ENCODE measurements at regions not wholly inside any gene's neighbourhood (a gene's known extent, or its start where the extent isn't known, plus 50 kb on each side); places are given as distances from the start of the nearest gene placed in this dataset.

DNA sequence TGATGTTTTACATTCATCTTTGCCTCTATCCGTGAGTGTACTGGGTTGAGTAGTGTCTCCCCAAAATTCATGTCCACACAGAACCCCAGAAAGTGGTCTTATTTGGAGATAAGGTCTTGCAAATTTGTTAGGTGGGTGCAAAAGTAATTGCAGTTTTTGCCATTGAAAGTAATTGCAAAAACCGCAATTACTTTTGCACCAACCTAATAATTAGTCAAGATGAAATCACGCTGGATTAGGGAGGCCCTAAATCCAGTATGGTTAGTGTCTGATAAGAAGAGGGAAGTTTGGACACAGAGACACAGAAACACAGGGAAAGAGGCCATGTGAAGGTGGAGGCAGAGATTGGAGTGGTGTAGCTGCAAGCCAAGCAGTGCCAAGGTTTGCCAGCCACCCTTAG lies 57.8 kb upstream of the SPRED2 start:
- Histone ChIP-seq H3K27ac (ENCODE audit: poor library complexity, severe bottlenecking) (no peak overlapping the region), H3K36me3 (ENCODE audit: low read depth) (no peaks in the 10 kb centered on the region), H3K4me3 (ENCODE audit: severe bottlenecking) (no peak overlapping the region), H3K9me3 (ENCODE audit: severe bottlenecking) (no peaks in the 10 kb centered on the region), H3K4me1 (ENCODE audit: insufficient read depth, poor library complexity, severe bottlenecking) (no peaks in the 10 kb centered on the region), H3K27me3 (ENCODE audit: insufficient read depth, poor library complexity, severe bottlenecking) (no peaks in the 10 kb centered on the region)
- DNase-seq (ENCODE audit: low spot score) (no peak), ATAC-seq (ENCODE audit: low read depth) (no peak)
- TF ChIP-seq CTCF (IDR thresholded peaks at IDR 0.05; ENCODE audit: poor library complexity, severe bottlenecking): no peak

DNA sequence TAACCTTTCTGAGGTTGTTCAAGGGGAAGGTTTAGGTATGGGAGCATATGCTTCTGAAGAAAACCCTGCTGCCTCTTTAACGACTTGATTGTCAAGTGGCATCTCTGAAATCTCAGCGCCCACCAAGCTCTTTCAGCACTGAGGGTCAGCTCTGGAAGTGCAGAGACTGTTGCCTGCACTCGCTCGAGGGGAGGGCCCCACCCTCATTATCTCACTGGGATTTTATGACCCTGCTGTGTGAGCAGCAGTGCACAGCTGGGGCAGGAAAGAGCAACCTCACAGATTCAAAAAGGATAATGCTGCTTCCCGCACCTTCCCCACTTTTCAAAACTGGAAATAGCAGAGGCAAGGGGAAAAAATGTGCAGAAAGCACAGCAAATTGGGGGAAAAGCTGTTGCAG lies 56.9 kb upstream of the SPRED2 start:
- Histone ChIP-seq H3K4me3 (ENCODE audit: severe bottlenecking) (no peak overlapping the region), H3K9me3 (ENCODE audit: severe bottlenecking) (no peaks in the 10 kb centered on the region), H3K36me3 (ENCODE audit: low read depth) (no peaks in the 10 kb centered on the region), H3K27me3 (ENCODE audit: insufficient read depth, poor library complexity, severe bottlenecking) (no peaks in the 10 kb centered on the region), H3K27ac (ENCODE audit: poor library complexity, severe bottlenecking) (no peak overlapping the region), H3K4me1 (ENCODE audit: insufficient read depth, poor library complexity, severe bottlenecking) (no peaks in the 10 kb centered on the region)
- no peak for TF ChIP-seq CTCF (IDR thresholded peaks at IDR 0.05; ENCODE audit: poor library complexity, severe bottlenecking)
- ATAC-seq (ENCODE audit: low read depth) (no peak), DNase-seq (ENCODE audit: low spot score) (no peak)

DNA sequence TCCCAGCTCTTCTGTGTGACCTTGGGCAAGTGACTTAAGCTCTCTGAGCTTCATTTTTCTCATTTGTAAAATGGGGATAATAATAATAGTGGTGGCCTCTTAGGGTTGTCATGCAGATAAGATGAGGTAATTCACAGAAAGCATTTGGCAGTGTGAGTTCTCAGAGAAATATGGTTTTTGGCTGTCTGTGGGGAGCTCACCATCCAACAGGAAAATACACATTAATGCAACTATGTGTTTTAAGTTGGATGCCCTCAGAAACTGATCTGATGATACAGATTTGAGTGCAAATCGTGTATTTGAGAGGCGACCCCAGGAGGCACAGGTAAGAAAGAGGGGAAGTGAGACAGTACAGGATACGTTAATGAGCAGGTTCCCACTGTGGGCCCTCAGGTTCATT lies 56.1 kb upstream of the SPRED2 start:
- H3K4me1 ChIP-seq (ENCODE audit: insufficient read depth, poor library complexity, severe bottlenecking): no peaks in the 10 kb centered on the region
- no peak overlapping the region for H3K4me3 ChIP-seq (ENCODE audit: severe bottlenecking)
- H3K27me3 ChIP-seq (ENCODE audit: insufficient read depth, poor library complexity, severe bottlenecking): no peaks in the 10 kb centered on the region
- no peak overlapping the region for H3K27ac ChIP-seq (ENCODE audit: poor library complexity, severe bottlenecking)
- no peaks in the 10 kb centered on the region for H3K36me3 ChIP-seq (ENCODE audit: low read depth)
- DNase-seq (ENCODE audit: low spot score): no peak
- TF ChIP-seq CTCF (IDR thresholded peaks at IDR 0.05; ENCODE audit: poor library complexity, severe bottlenecking): no peak
- ATAC-seq (ENCODE audit: low read depth): no peak
- no peaks in the 10 kb centered on the region for H3K9me3 ChIP-seq (ENCODE audit: severe bottlenecking)

DNA sequence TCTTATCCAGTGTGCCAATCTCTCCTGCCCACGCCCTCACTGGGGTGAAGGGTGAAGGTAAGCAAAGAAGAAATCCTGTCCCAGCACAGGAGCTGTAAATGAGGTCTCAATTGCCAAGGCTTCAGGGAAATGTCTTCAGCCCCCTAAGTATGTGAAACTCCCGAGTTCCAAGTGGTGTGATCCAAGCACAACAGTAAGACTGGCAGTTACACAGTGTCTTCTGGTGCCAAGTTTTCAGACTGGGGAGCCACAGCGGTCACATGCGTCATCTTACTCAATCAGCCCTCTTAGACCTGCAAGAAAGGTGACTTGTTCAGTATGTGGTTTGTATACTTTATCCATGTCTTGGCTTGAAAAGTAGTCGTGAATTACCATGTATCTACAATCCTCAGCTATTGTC lies 55.0 kb upstream of the SPRED2 start:
- Histone ChIP-seq H3K4me3 (ENCODE audit: severe bottlenecking) (no peak overlapping the region), H3K27ac (ENCODE audit: poor library complexity, severe bottlenecking) (no peak overlapping the region), H3K4me1 (ENCODE audit: insufficient read depth, poor library complexity, severe bottlenecking) (no peaks in the 10 kb centered on the region), H3K27me3 (ENCODE audit: insufficient read depth, poor library complexity, severe bottlenecking) (no peaks in the 10 kb centered on the region), H3K36me3 (ENCODE audit: low read depth) (no peaks in the 10 kb centered on the region), H3K9me3 (ENCODE audit: severe bottlenecking) (no peaks in the 10 kb centered on the region)
- no peak for DNase-seq (ENCODE audit: low spot score)
- no peak for ATAC-seq (ENCODE audit: low read depth)
- TF ChIP-seq CTCF (IDR thresholded peaks at IDR 0.05; ENCODE audit: poor library complexity, severe bottlenecking): no peak

GRCh38 chr2:65486802-65487201 lies 54.4 kb upstream of the SPRED2 start:
- Histone ChIP-seq H3K4me1 (ENCODE audit: insufficient read depth, poor library complexity, severe bottlenecking) (no peaks in the 10 kb centered on the region), H3K4me3 (ENCODE audit: severe bottlenecking) (no peak overlapping the region), H3K27ac (ENCODE audit: poor library complexity, severe bottlenecking) (no peak overlapping the region), H3K36me3 (ENCODE audit: low read depth) (no peaks in the 10 kb centered on the region), H3K9me3 (ENCODE audit: severe bottlenecking) (no peaks in the 10 kb centered on the region), H3K27me3 (ENCODE audit: insufficient read depth, poor library complexity, severe bottlenecking) (no peaks in the 10 kb centered on the region)
- no peak for DNase-seq (ENCODE audit: low spot score)
- no peak for TF ChIP-seq CTCF (IDR thresholded peaks at IDR 0.05; ENCODE audit: poor library complexity, severe bottlenecking)
- no peak for ATAC-seq (ENCODE audit: low read depth)

Data from RWPE2 (cell line).